AG04450 (cell line): ENCODE measurements at regions not wholly inside any gene's neighbourhood (a gene's known extent, or its start where the extent isn't known, plus 50 kb on each side); places are given as distances from the start of the nearest gene placed in this dataset.
"Not testable (repeated sequence)": the region's sequence is repeated elsewhere in the genome, so short reads cannot be mapped to it uniquely, and the experiment has no call there.

Experiments
- CTCF ChIA-PET: fragments of 300-600, 350-600 bp; formaldehyde crosslinking; extraction: SDS; loops from one replicate; lab custom pipeline; 2022; ENCODE audit warnings: antibody characterized with exemption, inconsistent platforms; lab: Charles Lee
- POLR2A ChIA-PET: fragments of 350-600 bp; formaldehyde crosslinking; extraction: SDS; loops from one replicate; lab custom pipeline; 2021; ENCODE audit warnings: antibody characterized with exemption, inconsistent platforms; lab: Yijun Ruan, JAX
- DNase-seq: peaks from one replicate; pipeline ENCODE4 v3.0.0-alpha.2; 2011; ENCODE audit warnings: low read depth, low spot score
- H3K27ac ChIP-seq: one replicate; pipeline ENCODE4 v1.5.1; 2012; ENCODE audit warnings: low read depth, low read length, control low read depth
- H3K27me3 ChIP-seq: one replicate; pipeline ENCODE4 v1.6.0; 2012; ENCODE audit warnings: low read length; ENCODE audit not compliant: control insufficient read depth, insufficient read depth
- H3K4me3 ChIP-seq: 2 replicates; pipeline ENCODE4 v1.5.1; 2011; ENCODE audit warnings: mild to moderate bottlenecking, low read depth, low read length, control low read depth
- H3K9me3 ChIP-seq: 2 replicates; pipeline ENCODE4 v1.5.1; 2012; ENCODE audit warnings: low read length; ENCODE audit not compliant: control insufficient read depth, insufficient read depth
- TF ChIP-seq, protein P1 (sequence below): IDR thresholded peaks from 2 replicates; pipeline ENCODE4 v1.5.1; 2011; ENCODE audit warnings: low read depth, low read length, control low read depth, inconsistent platforms

DNA sequence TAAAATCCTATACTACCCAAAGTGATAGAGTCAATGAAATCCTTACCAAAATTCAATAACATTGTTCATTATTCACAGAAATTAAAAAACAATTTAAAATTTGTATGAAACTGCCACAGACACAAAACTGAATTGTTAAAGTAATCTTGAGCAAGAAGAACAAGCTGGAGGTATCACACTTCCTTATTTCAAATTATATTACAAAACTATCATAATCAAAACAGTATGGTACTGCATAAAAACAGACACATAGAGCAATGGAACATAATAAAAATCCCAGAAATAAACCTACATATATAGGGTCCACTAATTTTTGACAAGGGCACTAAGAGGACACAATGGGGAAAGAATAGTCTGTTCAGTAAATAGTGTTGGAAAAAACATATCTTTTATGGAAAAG, 316.2 kb downstream of the PTPRC start:
- Histone ChIP-seq H3K4me3 (no peak overlapping the region), H3K27me3 (no peaks in the 10 kb centered on the region), H3K27ac (no peak overlapping the region), H3K9me3 (no peaks in the 10 kb centered on the region)
- POLR2A ChIA-PET: no interaction called here
- TF ChIP-seq, protein P1, sequence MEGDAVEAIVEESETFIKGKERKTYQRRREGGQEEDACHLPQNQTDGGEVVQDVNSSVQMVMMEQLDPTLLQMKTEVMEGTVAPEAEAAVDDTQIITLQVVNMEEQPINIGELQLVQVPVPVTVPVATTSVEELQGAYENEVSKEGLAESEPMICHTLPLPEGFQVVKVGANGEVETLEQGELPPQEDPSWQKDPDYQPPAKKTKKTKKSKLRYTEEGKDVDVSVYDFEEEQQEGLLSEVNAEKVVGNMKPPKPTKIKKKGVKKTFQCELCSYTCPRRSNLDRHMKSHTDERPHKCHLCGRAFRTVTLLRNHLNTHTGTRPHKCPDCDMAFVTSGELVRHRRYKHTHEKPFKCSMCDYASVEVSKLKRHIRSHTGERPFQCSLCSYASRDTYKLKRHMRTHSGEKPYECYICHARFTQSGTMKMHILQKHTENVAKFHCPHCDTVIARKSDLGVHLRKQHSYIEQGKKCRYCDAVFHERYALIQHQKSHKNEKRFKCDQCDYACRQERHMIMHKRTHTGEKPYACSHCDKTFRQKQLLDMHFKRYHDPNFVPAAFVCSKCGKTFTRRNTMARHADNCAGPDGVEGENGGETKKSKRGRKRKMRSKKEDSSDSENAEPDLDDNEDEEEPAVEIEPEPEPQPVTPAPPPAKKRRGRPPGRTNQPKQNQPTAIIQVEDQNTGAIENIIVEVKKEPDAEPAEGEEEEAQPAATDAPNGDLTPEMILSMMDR: no peak
- CTCF ChIA-PET: no interaction called here
- DNase-seq: no peak

DNA sequence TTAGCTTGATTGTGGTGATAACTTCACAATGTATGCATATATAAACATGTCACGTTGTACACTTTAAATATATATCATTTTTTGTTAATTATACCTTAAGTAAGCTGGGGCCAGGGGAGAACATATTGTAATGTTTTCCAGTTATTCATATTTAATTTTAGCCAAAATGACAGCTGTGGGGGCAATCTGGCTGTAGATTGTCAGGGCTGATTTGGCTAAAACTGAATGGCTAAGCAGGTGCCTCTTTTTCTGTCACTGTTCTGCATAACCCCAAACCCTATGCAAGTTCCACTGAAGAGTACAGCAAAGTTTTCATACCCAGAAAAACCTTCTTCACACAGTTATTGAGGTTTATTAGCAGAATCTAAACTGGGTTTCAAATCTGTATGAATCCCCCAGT, 318.2 kb downstream of the PTPRC start:
- Histone ChIP-seq H3K4me3 (no peak overlapping the region), H3K9me3 (no peaks in the 10 kb centered on the region), H3K27ac (no peak overlapping the region), H3K27me3 (no peaks in the 10 kb centered on the region)
- ChIA-PET POLR2A (no interaction called here), CTCF (interaction anchor here (0.6 kb wide), 1 partner anchor 169 kb away, joined by 4 read pairs; no protein-coding TSS in a partner anchor)
- TF ChIP-seq, protein P1: no peak
- no peak for DNase-seq

DNA sequence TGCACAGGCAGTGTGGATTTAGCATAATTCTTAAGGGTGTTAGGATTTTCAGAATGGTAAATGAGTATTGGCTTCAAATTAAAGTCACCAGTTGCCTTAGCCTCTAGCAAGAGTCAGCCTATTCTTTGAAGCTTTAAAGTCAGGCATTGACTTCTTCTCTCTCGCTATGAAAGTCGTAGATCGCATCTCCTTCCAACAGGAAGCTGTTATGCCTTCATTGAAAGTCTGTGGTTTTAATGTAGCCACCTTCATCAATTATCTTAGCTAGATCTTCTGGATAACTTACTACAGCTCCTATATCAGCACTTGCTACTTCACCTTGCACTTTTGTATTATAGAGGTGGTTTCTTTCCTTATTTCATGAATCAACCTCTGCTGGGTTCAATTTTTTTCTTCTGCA, 320.2 kb downstream of the PTPRC start:
- CTCF ChIA-PET: no interaction called here
- POLR2A ChIA-PET: no interaction called here
- TF ChIP-seq, protein P1: no peak
- no peak for DNase-seq
- Histone ChIP-seq H3K9me3 (no peaks in the 10 kb centered on the region), H3K4me3 (no peak overlapping the region), H3K27ac (no peak overlapping the region), H3K27me3 (no peaks in the 10 kb centered on the region)

DNA sequence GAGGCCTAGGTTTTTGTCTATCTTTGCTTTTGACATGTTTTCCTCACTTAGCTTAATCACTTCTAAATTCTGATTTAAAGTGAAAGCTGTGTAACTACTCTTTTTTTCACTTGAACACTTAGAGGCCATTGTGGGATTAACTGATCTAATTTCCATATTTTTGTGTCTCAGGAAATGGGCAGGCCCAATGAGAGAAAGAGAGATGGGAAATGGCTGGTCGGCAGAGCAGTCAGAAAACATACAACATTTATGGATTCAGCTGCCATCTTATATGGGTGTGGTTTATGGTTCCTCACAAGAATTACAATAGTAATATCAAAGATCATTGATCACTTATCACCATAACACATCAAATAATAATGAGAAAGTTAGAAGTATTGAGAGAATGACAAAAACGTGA, 320.8 kb downstream of the PTPRC start:
- H3K27me3 ChIP-seq: no peaks in the 10 kb centered on the region
- no peak overlapping the region for H3K4me3 ChIP-seq
- CTCF ChIA-PET: no interaction called here
- no peak overlapping the region for H3K27ac ChIP-seq
- H3K9me3 ChIP-seq: no peaks in the 10 kb centered on the region
- POLR2A ChIA-PET: no interaction called here
- DNase-seq: no peak
- TF ChIP-seq, protein P1: no peak

DNA sequence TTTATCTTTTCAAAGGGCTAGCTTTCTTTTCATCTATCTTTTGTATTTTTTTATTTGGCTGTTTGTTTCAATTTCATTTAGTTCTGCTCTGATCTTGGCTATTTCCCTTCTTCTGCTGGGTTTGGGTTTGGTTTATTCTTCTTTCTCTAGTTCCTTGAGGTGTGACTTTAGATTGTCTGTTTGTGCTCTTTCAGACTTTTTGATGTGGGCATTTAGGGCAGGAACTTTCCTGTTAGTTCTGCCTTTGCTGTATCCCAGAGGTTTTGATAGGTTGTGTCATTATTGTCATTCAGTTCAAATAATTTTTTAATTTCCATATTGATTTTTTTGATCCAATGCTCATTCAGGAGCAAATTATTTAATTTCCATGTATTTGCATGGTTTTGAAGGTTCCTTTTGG, 325.0 kb downstream of the PTPRC start:
- H3K27me3 ChIP-seq, H3K27ac ChIP-seq, POLR2A ChIA-PET, H3K4me3 ChIP-seq, H3K9me3 ChIP-seq, CTCF ChIA-PET, DNase-seq: not testable (repeated sequence)

DNA sequence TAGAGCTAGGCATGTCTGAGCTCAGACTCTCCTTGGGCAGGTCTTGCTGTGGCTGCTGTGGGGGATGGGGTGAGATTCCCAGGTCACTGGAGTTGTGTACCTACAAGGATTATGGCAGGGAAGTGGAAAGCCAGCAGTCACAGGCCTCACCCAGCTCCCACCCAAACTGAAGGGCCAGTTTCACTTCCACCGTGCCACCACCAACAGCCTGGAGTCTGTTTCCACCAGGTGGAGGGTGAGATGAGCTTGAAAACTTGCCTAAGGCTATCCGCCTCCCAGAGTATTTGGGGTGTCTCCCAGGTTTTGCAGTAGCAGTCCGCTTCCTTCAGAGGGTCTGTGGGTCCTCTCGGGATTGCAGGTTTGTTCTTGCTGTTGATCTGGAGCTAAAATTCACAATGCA, 327.7 kb downstream of the PTPRC start:
- H3K9me3 ChIP-seq: no peaks in the 10 kb centered on the region
- no peak for DNase-seq
- ChIA-PET POLR2A (no interaction called here), CTCF (no interaction called here)
- no peak overlapping the region for H3K4me3 ChIP-seq
- no peaks in the 10 kb centered on the region for H3K27me3 ChIP-seq
- TF ChIP-seq, protein P1: no peak
- H3K27ac ChIP-seq: no peak overlapping the region
